DMS153 (cell line): ENCODE measurements at regions not wholly inside any gene's neighbourhood (a gene's known extent, or its start where the extent isn't known, plus 50 kb on each side); places are given as distances from the start of the nearest gene placed in this dataset.
"Not testable (repeated sequence)": the region's sequence is repeated elsewhere in the genome, so short reads cannot be mapped to it uniquely, and the experiment has no call there.

Source experiments
- DNase-seq: peaks from one replicate; lab custom pipeline; 2025; lab: John Stamatoyannopoulos, UW

- DNase-seq: not testable (repeated sequence)
Observed at GRCh38 chr9:78719029-78719428, 422.1 kb downstream of the PSAT1 start.

- no peak for DNase-seq
Observed at GRCh38 chr9:78724896-78725295, 428.0 kb downstream of the PSAT1 start.

- DNase-seq: no peak
Observed at GRCh38 chr9:78725503-78725902, 428.6 kb downstream of the PSAT1 start.

- DNase-seq: no peak
Observed at GRCh38 chr9:78745331-78745730, 448.4 kb downstream of the PSAT1 start.

- peak; percentile 69 for DNase-seq
Observed at GRCh38 chr9:78746010-78746409, 449.1 kb downstream of the PSAT1 start.

- no peak for DNase-seq
Observed at GRCh38 chr9:78753039-78753438, 456.1 kb downstream of the PSAT1 start.

GRCh38 chr9:78756813-78757510 is 460.0 kb downstream of the PSAT1 start:
- DNase-seq: no peak

GRCh38 chr9:78763424-78763823 is 466.5 kb downstream of the PSAT1 start:
- no peak for DNase-seq

GRCh38 chr9:78765861-78766260 is 468.9 kb downstream of the PSAT1 start:
- no peak for DNase-seq

GRCh38 chr9:78767490-78767889 is 470.6 kb downstream of the PSAT1 start:
- DNase-seq: no peak

- no peak for DNase-seq
Observed at GRCh38 chr9:78769690-78770089, 472.8 kb downstream of the PSAT1 start.

- no peak for DNase-seq
Observed at GRCh38 chr9:78775211-78775610, 478.3 kb downstream of the PSAT1 start.

- no peak for DNase-seq
Observed at GRCh38 chr9:78775696-78776295, 478.9 kb downstream of the PSAT1 start.

- DNase-seq: no peak
Observed at GRCh38 chr9:78777747-78778146, 480.8 kb downstream of the PSAT1 start.

GRCh38 chr9:78778318-78778717 is 481.4 kb downstream of the PSAT1 start:
- no peak for DNase-seq

- DNase-seq: no peak
Observed at GRCh38 chr9:78778861-78779374, 482.0 kb downstream of the PSAT1 start.

GRCh38 chr9:78781681-78782080 is 484.8 kb downstream of the PSAT1 start:
- DNase-seq: no peak

- no peak for DNase-seq
Observed at GRCh38 chr9:78782234-78782633, 485.3 kb downstream of the PSAT1 start.

GRCh38 chr9:78782858-78783257 is 485.9 kb downstream of the PSAT1 start:
- no peak for DNase-seq

GRCh38 chr9:78783743-78784142 is 486.8 kb downstream of the PSAT1 start:
- DNase-seq: no peak

GRCh38 chr9:78786794-78787193 is 489.9 kb downstream of the PSAT1 start:
- no peak for DNase-seq

GRCh38 chr9:78788101-78788500 is 491.2 kb downstream of the PSAT1 start:
- no peak for DNase-seq

GRCh38 chr9:78791779-78792178 is 494.9 kb downstream of the PSAT1 start:
- no peak for DNase-seq

GRCh38 chr9:78792745-78793144 is 495.8 kb downstream of the PSAT1 start:
- DNase-seq: no peak
